Transverse colon (tissue), 4 donors: ENCODE measurements at regions not wholly inside any gene's neighbourhood (a gene's known extent, or its start where the extent isn't known, plus 50 kb on each side); places are given as distances from the start of the nearest gene placed in this dataset.

ENCODE experiments used
- DNase-seq: peaks from one replicate; pipeline ENCODE4 v3.0.0-alpha.2; 2019
- H3K27ac ChIP-seq, 4 donors: fragments of 200-600 bp; sonication (generic); 2 replicates each; pipeline ENCODE4 v1.5.1; 2016 to 2018; ENCODE audit warnings: inconsistent platforms in 4 of 4
- H3K27me3 ChIP-seq: fragments of 200-600 bp; sonication (generic); 2 replicates; pipeline ENCODE4 v1.5.1; 2017; ENCODE audit warnings: inconsistent platforms
- H3K36me3 ChIP-seq, 4 donors: fragments of 200-600 bp; sonication (generic); 2 replicates each; pipeline ENCODE4 v1.5.1; 2017 to 2019; ENCODE audit warnings: inconsistent platforms in 4 of 4
- H3K4me1 ChIP-seq, 4 donors: fragments of 200-600 bp; sonication (generic); 2 replicates each; pipeline ENCODE4 v1.5.1; 2017 to 2020; ENCODE audit warnings: inconsistent platforms in 4 of 4
- H3K4me3 ChIP-seq, 4 donors: fragments of 200-600 bp; sonication (generic); 1 replicate in 1 of 4; 2 replicates in 3 of 4; pipeline versions ENCODE4 v1.5.1 to v1.6.1; 2017 to 2019; ENCODE audit warnings: inconsistent platforms in 4 of 4
- H3K9me3 ChIP-seq, 2 donors: fragments of 200-600 bp; sonication (generic); 2 replicates each; pipeline ENCODE4 v1.5.1; 2017 to 2019; ENCODE audit warnings: inconsistent platforms in 2 of 2
- EP300 ChIP-seq: sonication (generic); formaldehyde crosslinking; IDR thresholded peaks from one replicate; pipeline ENCODE4 v1.6.1; 2017; ENCODE audit warnings: antibody characterized with exemption, low read depth
- POLR2A ChIP-seq: fragments of 450-650 bp; IDR thresholded peaks from one replicate; pipeline ENCODE4 v1.6.1; 2016; ENCODE audit warnings: antibody characterized with exemption, mild to moderate bottlenecking, moderate library complexity
- POLR2AphosphoS5 ChIP-seq, 3 donors: sonication (generic); formaldehyde crosslinking; IDR thresholded peaks; one replicate each; pipeline ENCODE4 v1.6.1; 2016; ENCODE audit warnings: antibody characterized with exemption in 3 of 3
- WGBS, 2 donors: methylation state at CpG; one replicate each; pipeline ENCODE4 v1.1.5; 2018; ENCODE audit warnings: low coverage in 1 of 2; 5-methylcytosine and 5-hydroxymethylcytosine counted together
- in situ Hi-C, 4 donors: fragments of 200-750 bp; cut with MboI; loops; one replicate each; pipeline versions ENCODE4 v1.15.0 to v1.15.1; 2017; ENCODE audit warnings: low sequenced_read_pairs in 3 of 4, low pct_ligation_motif_present in 1 of 4, low pct_unique_long_range_greater_than_20kb in 1 of 4
- intact Hi-C: fragments of 100-400 bp; cut with DNase I; formaldehyde crosslinking; loops from one replicate; pipeline ENCODE4 v1.15.1; 2023; ENCODE audit warnings: low total_unique reads
- TF ChIP-seq, protein P1 (sequence below), 5 experiments: fragments of 200-600 bp in 3 of 5; fragments of 450-650 bp in 2 of 5; sonication (generic) in 3 of 5; IDR thresholded peaks; 1 replicate in 2 of 5; 2 replicates in 3 of 5; pipeline ENCODE4 v1.5.1; 2016 to 2017; ENCODE audit warnings: antibody characterized with exemption in 5 of 5, inconsistent platforms in 3 of 5, mild to moderate bottlenecking in 2 of 5, moderate library complexity in 1 of 5

DNA sequence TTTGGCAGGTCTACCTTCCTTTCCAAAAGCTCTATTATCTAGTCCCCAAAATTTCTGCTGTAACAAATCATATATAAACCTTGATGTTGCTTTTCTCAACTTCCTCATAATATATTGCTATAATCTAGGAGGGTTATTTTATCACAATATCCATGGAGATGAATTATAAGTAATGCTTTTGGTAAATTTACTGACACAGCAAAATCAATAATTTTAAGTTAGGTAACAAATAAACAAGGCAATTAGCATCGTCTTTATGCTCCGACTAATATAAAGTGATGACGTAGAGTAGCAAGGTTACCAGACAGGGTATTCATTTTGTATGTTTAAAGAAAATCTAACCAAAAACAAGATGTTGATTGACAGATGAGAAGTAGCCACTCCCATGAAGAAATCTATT is 132.3 kb upstream of the ST8SIA4 start:
- in situ Hi-C loops, result no loop called here
- Histone ChIP-seq H3K4me1 (no peaks in the 10 kb centered on the region), H3K27ac (no peak overlapping the region), H3K4me3 (no peak overlapping the region), H3K36me3 (no peaks in the 10 kb centered on the region), H3K9me3 (no peaks in the 10 kb centered on the region), H3K27me3 (no peaks in the 10 kb centered on the region)
- intact Hi-C loops, result no loop called here
- no peak for DNase-seq
- WGBS, 2 donors, result 89 to 95% methylated on average over 3 of the region's 3 CpGs
- TF ChIP-seq POLR2A, result no peak
- no peak for TF ChIP-seq POLR2AphosphoS5 (IDR thresholded peaks at IDR 0.05)
- TF ChIP-seq, protein P1, sequence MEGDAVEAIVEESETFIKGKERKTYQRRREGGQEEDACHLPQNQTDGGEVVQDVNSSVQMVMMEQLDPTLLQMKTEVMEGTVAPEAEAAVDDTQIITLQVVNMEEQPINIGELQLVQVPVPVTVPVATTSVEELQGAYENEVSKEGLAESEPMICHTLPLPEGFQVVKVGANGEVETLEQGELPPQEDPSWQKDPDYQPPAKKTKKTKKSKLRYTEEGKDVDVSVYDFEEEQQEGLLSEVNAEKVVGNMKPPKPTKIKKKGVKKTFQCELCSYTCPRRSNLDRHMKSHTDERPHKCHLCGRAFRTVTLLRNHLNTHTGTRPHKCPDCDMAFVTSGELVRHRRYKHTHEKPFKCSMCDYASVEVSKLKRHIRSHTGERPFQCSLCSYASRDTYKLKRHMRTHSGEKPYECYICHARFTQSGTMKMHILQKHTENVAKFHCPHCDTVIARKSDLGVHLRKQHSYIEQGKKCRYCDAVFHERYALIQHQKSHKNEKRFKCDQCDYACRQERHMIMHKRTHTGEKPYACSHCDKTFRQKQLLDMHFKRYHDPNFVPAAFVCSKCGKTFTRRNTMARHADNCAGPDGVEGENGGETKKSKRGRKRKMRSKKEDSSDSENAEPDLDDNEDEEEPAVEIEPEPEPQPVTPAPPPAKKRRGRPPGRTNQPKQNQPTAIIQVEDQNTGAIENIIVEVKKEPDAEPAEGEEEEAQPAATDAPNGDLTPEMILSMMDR (IDR thresholded peaks at IDR 0.05), result no peak
- no peak for TF ChIP-seq EP300

DNA sequence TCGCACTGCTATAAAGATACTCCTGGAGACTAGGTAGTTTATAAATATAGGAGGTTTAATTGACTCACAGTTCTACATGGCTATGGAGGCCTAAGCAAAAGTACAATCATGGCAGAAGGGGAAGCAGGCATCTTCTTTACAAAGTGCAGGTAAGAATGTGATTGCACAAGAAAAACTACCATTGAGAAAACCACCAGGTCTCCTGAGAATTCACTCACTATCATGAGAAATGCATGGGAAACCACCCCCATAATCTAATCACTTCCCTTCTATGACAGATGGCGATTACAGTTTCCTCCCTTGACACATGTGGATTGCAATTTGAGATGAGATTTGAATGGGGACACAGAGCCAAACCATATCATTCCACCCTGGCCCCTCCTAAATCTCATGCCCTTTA is 121.2 kb upstream of the ST8SIA4 start:
- in situ Hi-C loops, result no loop called here
- 76 to 92% methylated on average over 2 of the region's 2 CpGs for WGBS, 2 donors
- no peaks in the 10 kb centered on the region for H3K4me1 ChIP-seq
- H3K27ac ChIP-seq, result no peak overlapping the region
- intact Hi-C loops, result no loop called here
- no peak for TF ChIP-seq POLR2A
- TF ChIP-seq, protein P1 (IDR thresholded peaks at IDR 0.05), result no peak
- TF ChIP-seq POLR2AphosphoS5 (IDR thresholded peaks at IDR 0.05), result no peak
- TF ChIP-seq EP300, result no peak
- H3K36me3 ChIP-seq, result no peaks in the 10 kb centered on the region
- H3K4me3 ChIP-seq, result no peak overlapping the region
- no peak for DNase-seq
- no peaks in the 10 kb centered on the region for H3K27me3 ChIP-seq
- H3K9me3 ChIP-seq, result no peaks in the 10 kb centered on the region

DNA sequence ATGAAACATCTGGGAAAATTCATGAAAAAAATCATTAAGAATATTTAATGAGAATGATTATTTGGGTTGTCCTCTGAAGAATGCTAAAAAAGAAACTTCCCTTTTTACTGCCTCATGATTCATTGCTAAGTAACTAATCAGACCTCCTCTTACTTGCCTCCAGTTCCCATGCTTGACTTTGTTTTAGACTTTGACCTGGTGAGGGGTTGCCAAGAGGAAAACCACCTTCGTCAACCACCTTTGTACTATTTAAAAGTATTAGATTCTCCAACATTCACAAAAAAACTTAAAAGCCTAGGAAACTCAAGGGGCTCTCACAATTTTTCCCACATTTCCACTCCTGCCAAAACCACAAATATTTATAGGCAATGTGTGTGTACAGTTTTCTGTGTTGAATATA is 115.2 kb upstream of the ST8SIA4 start:
- H3K27me3 ChIP-seq, result no peaks in the 10 kb centered on the region
- TF ChIP-seq EP300, result no peak
- TF ChIP-seq POLR2A, result no peak
- no peak for TF ChIP-seq POLR2AphosphoS5 (IDR thresholded peaks at IDR 0.05)
- TF ChIP-seq, protein P1 (IDR thresholded peaks at IDR 0.05), result no peak
- no peak overlapping the region for H3K4me3 ChIP-seq
- WGBS, 2 donors, result 52 to 71% methylated on average over 1 of the region's 1 CpG
- no peaks in the 10 kb centered on the region for H3K4me1 ChIP-seq
- DNase-seq, result no peak
- intact Hi-C loops, result no loop called here
- in situ Hi-C loops, result no loop called here
- no peaks in the 10 kb centered on the region for H3K9me3 ChIP-seq
- no peaks in the 10 kb centered on the region for H3K36me3 ChIP-seq
- H3K27ac ChIP-seq, result no peak overlapping the region

DNA sequence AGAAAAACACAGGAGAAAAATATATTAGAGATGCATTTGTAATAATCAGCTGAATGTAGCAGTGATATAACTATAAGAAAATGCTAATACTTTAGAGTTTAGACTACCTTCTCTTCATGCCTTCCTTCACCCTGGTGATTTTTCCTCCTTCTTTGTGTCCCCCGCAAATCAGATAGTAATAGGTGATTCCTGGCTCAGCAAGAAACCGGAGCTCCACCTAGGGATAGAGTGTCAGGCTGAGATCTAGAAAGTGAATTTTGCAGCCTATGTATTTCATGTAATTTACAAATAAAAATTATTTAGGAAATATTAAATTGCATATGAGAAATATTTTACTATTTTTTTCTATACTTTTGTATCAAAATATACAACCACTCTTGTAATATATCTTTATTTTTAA is 109.8 kb upstream of the ST8SIA4 start:
- TF ChIP-seq EP300 (no peak), POLR2A (no peak), POLR2AphosphoS5 (IDR thresholded peaks at IDR 0.05) (no peak)
- TF ChIP-seq, protein P1 (IDR thresholded peaks at IDR 0.05), result no peak
- H3K4me1 ChIP-seq, result no peaks in the 10 kb centered on the region
- intact Hi-C loops, result no loop called here
- no peak overlapping the region for H3K4me3 ChIP-seq
- DNase-seq, result no peak
- H3K9me3 ChIP-seq, result no peaks in the 10 kb centered on the region
- H3K27me3 ChIP-seq, result no peaks in the 10 kb centered on the region
- H3K27ac ChIP-seq, result no peak overlapping the region
- no peaks in the 10 kb centered on the region for H3K36me3 ChIP-seq
- in situ Hi-C loops, result no loop called here
- WGBS, 2 donors, result 62 to 68% methylated on average over 2 of the region's 2 CpGs
